ENCODE measurements at regions not wholly inside any gene's neighbourhood (a gene's known extent, or its start where the extent isn't known, plus 50 kb on each side); places are given as distances from the start of the nearest gene placed in this dataset.
A peak's percentile ranks its signal among the peaks of the same experiment; 100 is the strongest.

DNA sequence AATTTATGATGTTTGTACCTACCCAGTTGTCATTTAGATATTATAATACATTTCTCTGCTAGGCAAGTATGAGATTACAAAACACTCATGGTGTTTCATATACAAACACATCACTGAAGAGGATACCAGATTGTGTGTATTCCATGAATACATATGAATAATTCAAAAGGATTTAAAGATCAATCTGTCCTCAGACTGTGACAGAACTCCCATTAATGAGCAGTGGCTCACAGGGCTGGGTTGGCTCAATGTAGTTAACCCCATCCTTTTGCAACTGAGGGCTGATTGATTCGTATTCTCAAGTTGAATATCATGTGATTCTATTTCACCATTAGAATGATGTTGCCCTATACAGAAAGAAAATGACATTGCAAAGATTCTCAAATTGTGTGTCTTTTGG lies 79.6 kb upstream of the SPANXN2 start:
- DNase-seq (ENCODE audit: low spot score), result no peak

GRCh38 chrX:143788265-143788664 lies 67.7 kb upstream of the SPANXN2 start:
- peak; percentile 1 for DNase-seq (ENCODE audit: low spot score)

GRCh38 chrX:143787341-143787740 lies 66.8 kb upstream of the SPANXN2 start:
- no peak for DNase-seq (ENCODE audit: low spot score)

GRCh38 chrX:143781103-143781502 lies 60.6 kb upstream of the SPANXN2 start:
- DNase-seq (ENCODE audit: low spot score), result no peak

Measured in activated CD4-positive, alpha-beta T cell treated with anti-CD3 and anti-CD28 coated beads, Interleukin-2, Interleukin-4, amounts not matched to agents 100 ng/mL and 50 ng/mL, durations not matched to agents 16 hours and 8 hours (primary cell).